WTC11 (cell line): ENCODE measurements at regions not wholly inside any gene's neighbourhood (a gene's known extent, or its start where the extent isn't known, plus 50 kb on each side); places are given as distances from the start of the nearest gene placed in this dataset.
A peak's percentile ranks its signal among the peaks of the same experiment; 100 is the strongest.

Experiments used
- ATAC-seq: fragments of 200-7000 bp; cut with Tn5 transposase; 2 replicates; pipeline ENCODE4 v1.10.0; 2021; ENCODE audit warnings: mild to moderate bottlenecking, moderate library complexity
- CTCF ChIA-PET: fragments of 300-600 bp; sonication (Branson Sonifier 250); formaldehyde crosslinking; loops from one replicate; lab custom pipeline; 2021; ENCODE audit warnings: antibody characterized with exemption; lab: Charles Lee
- POLR2A ChIA-PET: fragments of 350-600 bp; sonication (Branson Sonifier 250); formaldehyde crosslinking; loops from one replicate; lab custom pipeline; 2021; ENCODE audit warnings: antibody characterized with exemption; lab: Charles Lee
- DNase-seq: peaks from one replicate; pipeline ENCODE4 v3.0.0; 2021; ENCODE audit warnings: low spot score
- H3K27ac Mint-ChIP-seq: 2 replicates; pipeline ENCODE4 v1.8.0; 2021; ENCODE audit warnings: mixed read lengths
- H3K27me3 Mint-ChIP-seq: 2 replicates; pipeline ENCODE4 v1.8.0; 2021; ENCODE audit warnings: low read depth, mild to moderate bottlenecking, moderate library complexity, mixed read lengths
- H3K36me3 Mint-ChIP-seq: 2 replicates; pipeline ENCODE4 v1.8.0; 2021; ENCODE audit warnings: mixed read lengths
- H3K4me1 Mint-ChIP-seq: 2 replicates; pipeline ENCODE4 v1.8.0; 2022; ENCODE audit warnings: mixed read lengths
- H3K4me3 Mint-ChIP-seq: 2 replicates; pipeline ENCODE4 v1.8.0; 2021; ENCODE audit warnings: mild to moderate bottlenecking, moderate library complexity, mixed read lengths
- H3K9me3 Mint-ChIP-seq: 2 replicates; pipeline ENCODE4 v1.8.0; 2021; ENCODE audit warnings: mixed read lengths
- ATF2 ChIP-seq: sonication (generic); formaldehyde crosslinking; IDR thresholded peaks from 2 replicates; pipeline ENCODE4 v1.8.1; 2022; ENCODE audit warnings: low read depth, missing genetic modification reagents, borderline replicate concordance
- CBFB ChIP-seq: sonication (generic); formaldehyde crosslinking; IDR thresholded peaks from 2 replicates; pipeline ENCODE4 v1.8.1; 2022; ENCODE audit warnings: mild to moderate bottlenecking, low read depth, missing genetic modification reagents
- E2F4 ChIP-seq: sonication (generic); formaldehyde crosslinking; IDR thresholded peaks from 2 replicates; pipeline ENCODE4 v1.8.1; 2022; ENCODE audit warnings: low read depth, mild to moderate bottlenecking, moderate library complexity, missing genetic modification reagents, borderline replicate concordance
- FOXK1 ChIP-seq: sonication (generic); formaldehyde crosslinking; IDR thresholded peaks from 2 replicates; pipeline ENCODE4 v1.8.0; 2022; ENCODE audit warnings: mild to moderate bottlenecking, moderate library complexity, missing genetic modification reagents
- IRF2 ChIP-seq: sonication (generic); formaldehyde crosslinking; IDR thresholded peaks from 2 replicates; pipeline ENCODE4 v1.8.0; 2022; ENCODE audit warnings: low read depth, missing genetic modification reagents, borderline replicate concordance
- JAZF1 ChIP-seq: fragments of 250-450 bp; sonication (Bioruptor Pico); IDR thresholded peaks from 2 replicates; pipeline ENCODE4 v1.9.0; 2021; ENCODE audit warnings: moderate library complexity, mild to moderate bottlenecking, inconsistent platforms
- KAT7 ChIP-seq: sonication (generic); formaldehyde crosslinking; IDR thresholded peaks from 2 replicates; pipeline ENCODE4 v1.8.1; 2023; ENCODE audit warnings: missing genetic modification reagents, mild to moderate bottlenecking, borderline replicate concordance
- MAX ChIP-seq: sonication (generic); formaldehyde crosslinking; IDR thresholded peaks from 2 replicates; pipeline ENCODE4 v1.8.0; 2022; ENCODE audit warnings: mild to moderate bottlenecking, missing genetic modification reagents
- MXD4 ChIP-seq: fragments of 250-450 bp; sonication (Bioruptor Pico); IDR thresholded peaks from 2 replicates; pipeline ENCODE4 v1.8.0; 2021; ENCODE audit warnings: mild to moderate bottlenecking, moderate library complexity, borderline replicate concordance
- NR1H2 ChIP-seq: sonication (generic); formaldehyde crosslinking; IDR thresholded peaks from 2 replicates; pipeline ENCODE4 v1.9.0; 2021; ENCODE audit warnings: mild to moderate bottlenecking, moderate library complexity, missing genetic modification reagents
- SMAD3 ChIP-seq: sonication (generic); formaldehyde crosslinking; IDR thresholded peaks from 2 replicates; pipeline ENCODE4 v1.8.0; 2022; ENCODE audit warnings: missing genetic modification reagents, mild to moderate bottlenecking, borderline replicate concordance
- ZBTB43 ChIP-seq: sonication (generic); formaldehyde crosslinking; IDR thresholded peaks from 2 replicates; pipeline ENCODE4 v1.8.1; 2023; ENCODE audit warnings: mild to moderate bottlenecking, missing genetic modification reagents
- ZNF219 ChIP-seq: sonication (generic); formaldehyde crosslinking; IDR thresholded peaks from 2 replicates; pipeline ENCODE4 v1.8.0; 2023; ENCODE audit warnings: missing genetic modification reagents, mild to moderate bottlenecking, borderline replicate concordance
- ZNF232 ChIP-seq: sonication (generic); formaldehyde crosslinking; IDR thresholded peaks from 2 replicates; pipeline ENCODE4 v1.8.0; 2022; ENCODE audit warnings: mild to moderate bottlenecking, missing genetic modification reagents
- ZNF281 ChIP-seq: sonication (generic); formaldehyde crosslinking; IDR thresholded peaks from 2 replicates; pipeline ENCODE4 v1.8.0; 2023; ENCODE audit warnings: mild to moderate bottlenecking, missing genetic modification reagents
- ZNF532 ChIP-seq: fragments of 250-450 bp; sonication (Bioruptor Pico); IDR thresholded peaks from 2 replicates; pipeline ENCODE4 v1.9.0; 2021; ENCODE audit warnings: mild to moderate bottlenecking, borderline replicate concordance
- ZSCAN18 ChIP-seq: fragments of 250-450 bp; sonication (Bioruptor Pico); IDR thresholded peaks from 2 replicates; pipeline ENCODE4 v2.1.2; 2022; ENCODE audit warnings: mild to moderate bottlenecking, moderate library complexity

GRCh38 chr11:11738370-11738769, 103.4 kb upstream of the USP47 start (continued):
- TF ChIP-seq ATF2 (CRISPR knock-in tag) (no peak), ZNF232 (no peak), FOXK1 (no peak), IRF2 (CRISPR knock-in tag) (no peak)

GRCh38 chr11:11735586-11735985, 106.2 kb upstream of the USP47 start:
- Mint-ChIP-seq H3K27me3 (no peaks in the 10 kb centered on the region), H3K4me3 (no peak overlapping the region), H3K4me1 (peaks cover 18% of the 10 kb centered on the region), H3K27ac (no peak overlapping the region), H3K9me3 (peaks cover 3% of the 10 kb centered on the region), H3K36me3 (no peaks in the 10 kb centered on the region)
- POLR2A ChIA-PET: no interaction called here
- DNase-seq: no peak
- TF ChIP-seq ZNF219 (CRISPR knock-in tag) (no peak), MAX (CRISPR knock-in tag) (0 out of 2 replicates have a peak, but pooled peaks have one; percentile 18)
- CTCF ChIA-PET: no interaction called here
- ATAC-seq: peak; percentile 96

GRCh38 chr11:11733246-11733747, 108.5 kb upstream of the USP47 start:
- no peak overlapping the region for H3K4me3 Mint-ChIP-seq
- no peak overlapping the region for H3K27ac Mint-ChIP-seq
- ChIA-PET CTCF (no interaction called here), POLR2A (no interaction called here)
- peaks cover 17% of the 10 kb centered on the region for H3K4me1 Mint-ChIP-seq
- H3K27me3 Mint-ChIP-seq: peaks cover 3% of the 10 kb centered on the region; the same call in 1 of the 2 replicates
- H3K9me3 Mint-ChIP-seq: peaks cover 12% of the 10 kb centered on the region
- no peaks in the 10 kb centered on the region for H3K36me3 Mint-ChIP-seq
- ATAC-seq (no peak), DNase-seq (no peak)
- TF ChIP-seq CBFB (CRISPR knock-in tag): no peak
- no peak for TF ChIP-seq JAZF1 (CRISPR knock-in tag)
- TF ChIP-seq E2F4 (CRISPR knock-in tag): no peak
- TF ChIP-seq IRF2 (CRISPR knock-in tag): no peak
- no peak for TF ChIP-seq MXD4 (CRISPR knock-in tag)
- no peak for TF ChIP-seq MAX (CRISPR knock-in tag)
- no peak for TF ChIP-seq ZNF532 (CRISPR knock-in tag)
- TF ChIP-seq ZSCAN18 (CRISPR knock-in tag): no peak
- no peak for TF ChIP-seq ZBTB43 (CRISPR knock-in tag)
- TF ChIP-seq NR1H2: no peak
- TF ChIP-seq ATF2 (CRISPR knock-in tag): no peak
- no peak for TF ChIP-seq SMAD3
- TF ChIP-seq KAT7 (CRISPR knock-in tag): no peak
- TF ChIP-seq ZNF232: no peak
- TF ChIP-seq ZNF281 (CRISPR knock-in tag): no peak
